ENCODE measurements at regions not wholly inside any gene's neighbourhood (a gene's known extent, or its start where the extent isn't known, plus 50 kb on each side); places are given as distances from the start of the nearest gene placed in this dataset.
A peak's percentile ranks its signal among the peaks of the same experiment; 100 is the strongest.

GRCh38 chr6:113412589-113413357 lies 444.4 kb upstream of the MARCKS start:
- no peak for DNase-seq (ENCODE audit: extremely low read depth, low read depth)

- DNase-seq (ENCODE audit: extremely low read depth, low read depth) = no peak
Measured at GRCh38 chr6:113414511-113414910, 442.6 kb upstream of the MARCKS start.

GRCh38 chr6:113416170-113416569 lies 441.0 kb upstream of the MARCKS start:
- no peak for DNase-seq (ENCODE audit: extremely low read depth, low read depth)

- no peak for DNase-seq (ENCODE audit: extremely low read depth, low read depth)
Measured at GRCh38 chr6:113420290-113420689, 436.9 kb upstream of the MARCKS start.

GRCh38 chr6:113421997-113422396 lies 435.1 kb upstream of the MARCKS start:
- DNase-seq (ENCODE audit: extremely low read depth, low read depth) = no peak

GRCh38 chr6:113423956-113424355 lies 433.2 kb upstream of the MARCKS start:
- no peak for DNase-seq (ENCODE audit: extremely low read depth, low read depth)

GRCh38 chr6:113425977-113426660 lies 431.0 kb upstream of the MARCKS start:
- no peak for DNase-seq (ENCODE audit: extremely low read depth, low read depth)

- DNase-seq (ENCODE audit: extremely low read depth, low read depth) = no peak
Measured at GRCh38 chr6:113427617-113428016, 429.5 kb upstream of the MARCKS start.

- DNase-seq (ENCODE audit: extremely low read depth, low read depth) = no peak
Measured at GRCh38 chr6:113428702-113429101, 428.4 kb upstream of the MARCKS start.

- DNase-seq (ENCODE audit: extremely low read depth, low read depth) = no peak
Measured at GRCh38 chr6:113432521-113433334, 424.4 kb upstream of the MARCKS start.

- peak; percentile 46 for DNase-seq (ENCODE audit: extremely low read depth, low read depth)
Measured at GRCh38 chr6:113433335-113433991, 423.7 kb upstream of the MARCKS start.

GRCh38 chr6:113434641-113435040 lies 422.5 kb upstream of the MARCKS start:
- no peak for DNase-seq (ENCODE audit: extremely low read depth, low read depth)

- no peak for DNase-seq (ENCODE audit: extremely low read depth, low read depth)
Measured at GRCh38 chr6:113437566-113437965, 419.6 kb upstream of the MARCKS start.

GRCh38 chr6:113439866-113440265 lies 417.3 kb upstream of the MARCKS start:
- no peak for DNase-seq (ENCODE audit: extremely low read depth, low read depth)

- DNase-seq (ENCODE audit: extremely low read depth, low read depth) = no peak
Measured at GRCh38 chr6:113442040-113442439, 415.1 kb upstream of the MARCKS start.

- DNase-seq (ENCODE audit: extremely low read depth, low read depth) = no peak
Measured at GRCh38 chr6:113445201-113445600, 411.9 kb upstream of the MARCKS start.

- peak; percentile 6 for DNase-seq (ENCODE audit: extremely low read depth, low read depth)
Measured at GRCh38 chr6:113447088-113447831, 409.9 kb upstream of the MARCKS start.

GRCh38 chr6:113449051-113449450 lies 408.1 kb upstream of the MARCKS start:
- DNase-seq (ENCODE audit: extremely low read depth, low read depth) = no peak

GRCh38 chr6:113450061-113450465 lies 407.1 kb upstream of the MARCKS start:
- no peak for DNase-seq (ENCODE audit: extremely low read depth, low read depth)

GRCh38 chr6:113451049-113451448 lies 406.1 kb upstream of the MARCKS start:
- no peak for DNase-seq (ENCODE audit: extremely low read depth, low read depth)

Measured in NCI-H460 (cell line).